ENCODE measurements at regions not wholly inside any gene's neighbourhood (a gene's known extent, or its start where the extent isn't known, plus 50 kb on each side); places are given as distances from the start of the nearest gene placed in this dataset.

DNA sequence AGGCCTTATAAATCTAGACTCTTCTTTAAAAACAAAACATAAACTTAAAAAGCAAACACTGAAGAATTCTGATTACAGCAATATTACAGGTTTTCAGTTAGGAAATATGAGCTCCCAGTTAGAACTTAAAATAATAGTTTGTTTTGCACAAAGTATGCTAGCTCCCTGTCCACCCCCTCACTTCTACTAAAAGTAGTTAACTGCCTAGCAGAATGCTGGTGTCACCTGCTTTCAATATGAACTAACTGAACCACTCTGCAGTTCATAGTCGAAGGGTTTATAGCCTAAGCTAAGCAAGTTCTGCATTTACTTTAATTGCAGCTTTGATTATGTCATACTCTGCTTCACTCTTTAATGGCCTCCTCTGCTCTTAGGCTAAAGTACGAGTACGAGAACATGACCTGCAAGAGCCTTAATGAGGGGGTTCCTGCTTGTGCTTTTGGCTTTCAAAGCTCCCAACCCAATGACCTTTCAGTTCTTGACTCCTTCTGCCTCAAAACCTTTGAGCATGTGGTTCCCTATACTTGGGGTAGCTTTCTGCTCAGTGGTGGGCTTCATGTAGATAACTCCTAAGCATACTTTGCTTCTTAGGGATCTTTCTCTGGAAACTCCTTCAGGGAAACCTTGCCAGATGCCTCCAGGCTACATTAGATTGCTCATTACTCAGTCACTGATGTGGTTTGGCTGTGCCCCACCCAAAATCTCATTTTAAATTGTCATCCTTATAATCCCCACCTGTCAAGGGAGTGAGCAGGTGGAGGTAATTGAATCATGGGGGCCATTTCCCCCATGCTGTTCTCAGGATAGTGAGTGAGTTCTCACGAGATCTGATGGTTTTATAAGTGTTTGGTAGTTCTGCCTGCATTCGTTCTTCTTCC lies 278.9 kb upstream of the ARGLU1 start:
- no peak for DNase-seq (ENCODE audit: low read depth in 1 of 2, low spot score in 1 of 2)

DNA sequence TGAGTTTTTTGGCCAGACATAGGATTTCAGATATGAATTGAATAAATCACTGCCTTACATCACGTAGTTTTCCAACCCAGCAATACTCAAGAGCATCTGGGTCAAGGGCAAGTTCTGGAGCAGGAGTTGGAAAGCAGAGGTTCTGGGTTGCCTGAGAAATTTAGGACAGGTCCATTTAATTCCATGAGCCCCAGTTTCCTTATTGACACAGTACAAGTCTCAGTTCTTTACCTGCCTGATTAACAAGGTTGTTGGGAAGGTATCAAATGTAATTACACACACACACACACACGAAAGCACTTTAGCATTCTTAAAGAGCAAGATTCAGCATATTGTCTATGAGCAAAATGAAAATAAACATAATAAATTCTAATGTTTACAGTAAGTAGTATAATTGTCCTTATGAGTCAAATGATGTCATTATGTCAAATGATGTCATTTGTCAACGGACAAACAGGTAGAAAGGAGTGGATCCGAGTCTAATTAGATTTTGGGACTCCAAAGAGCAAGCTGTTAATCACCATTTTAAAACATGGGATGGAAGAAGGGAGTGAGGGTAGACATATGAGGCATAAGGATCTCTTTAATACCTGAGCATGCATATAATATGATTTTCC lies 268.4 kb upstream of the ARGLU1 start:
- no peak for DNase-seq (ENCODE audit: low read depth in 1 of 2, low spot score in 1 of 2)

DNA sequence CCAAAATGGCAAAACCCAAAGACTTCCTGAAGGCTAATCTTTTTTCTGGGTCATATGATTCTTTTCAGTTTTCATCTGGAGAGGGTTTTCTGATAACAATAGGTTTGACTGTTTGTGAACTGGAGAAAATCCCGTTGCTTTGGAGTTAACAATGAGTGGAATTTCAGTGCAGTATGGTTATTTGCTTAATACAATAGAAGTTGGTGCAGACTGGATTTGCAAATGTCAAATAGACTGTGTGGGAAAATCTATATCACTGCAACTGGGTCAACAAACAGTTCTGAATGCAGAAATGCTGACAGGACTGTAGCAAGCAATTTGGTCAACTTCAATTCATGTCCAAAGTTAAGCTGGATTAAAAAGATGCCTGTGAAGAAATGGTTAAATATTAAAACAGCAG lies 267.5 kb upstream of the ARGLU1 start:
- DNase-seq (ENCODE audit: low read depth in 1 of 2, low spot score in 1 of 2), result no peak

DNA sequence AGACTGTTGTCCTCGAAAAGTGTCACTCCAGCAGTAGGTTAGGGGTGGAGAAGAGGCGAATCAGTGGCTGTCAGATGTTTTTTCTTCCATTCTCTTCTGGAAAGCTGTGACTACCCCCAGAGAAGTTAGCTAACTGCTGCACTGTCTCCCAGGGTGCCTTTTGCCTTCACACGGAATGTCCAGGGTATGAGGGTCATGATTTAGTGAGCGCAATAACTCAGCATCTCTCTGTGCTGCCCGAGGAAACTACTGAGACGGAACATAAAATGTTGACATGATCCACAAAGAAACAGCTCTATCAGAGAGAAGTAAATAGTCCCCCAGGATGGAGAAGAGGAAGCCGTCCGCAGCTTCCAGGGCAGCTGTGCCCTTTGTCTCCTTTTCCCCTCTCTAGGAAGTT lies 254.0 kb upstream of the ARGLU1 start:
- DNase-seq (ENCODE audit: low read depth in 1 of 2, low spot score in 1 of 2), result no peak

DNA sequence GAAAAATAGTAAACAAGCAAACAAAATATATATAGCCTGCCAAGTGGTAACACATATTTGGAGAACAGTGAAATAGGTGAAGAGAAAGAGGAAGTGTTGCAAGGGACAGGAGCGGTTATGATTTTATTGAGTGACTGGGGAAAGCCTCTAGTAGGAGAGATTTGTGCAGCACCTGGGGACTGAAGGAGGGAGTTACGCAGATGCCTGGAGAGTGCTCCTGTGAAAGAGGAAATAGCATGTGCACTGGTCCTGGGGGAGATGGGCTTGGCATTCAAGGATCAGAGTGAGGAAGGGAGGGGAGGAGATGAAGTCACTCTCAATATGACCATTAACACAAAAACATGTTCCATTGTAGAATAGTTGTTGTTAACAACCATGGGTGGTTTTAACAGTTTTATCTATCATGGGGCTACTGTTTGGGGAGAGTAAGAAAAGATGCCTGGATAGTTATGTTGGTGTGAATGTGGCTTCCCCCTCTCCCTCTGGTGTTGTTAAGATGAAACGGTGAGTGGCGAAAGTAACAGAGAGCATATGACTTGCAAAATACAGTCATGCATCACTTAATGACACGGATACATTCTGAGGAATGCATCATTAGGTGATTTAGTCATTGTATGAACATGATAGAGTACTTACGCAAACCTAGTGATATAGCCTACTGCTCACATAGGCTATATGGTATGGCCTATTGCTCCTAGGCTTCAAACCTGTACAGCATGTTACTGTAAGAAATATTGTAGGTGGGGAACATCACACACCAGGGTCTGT lies 251.7 kb upstream of the ARGLU1 start:
- no peak for DNase-seq (ENCODE audit: low read depth in 1 of 2, low spot score in 1 of 2)

DNA sequence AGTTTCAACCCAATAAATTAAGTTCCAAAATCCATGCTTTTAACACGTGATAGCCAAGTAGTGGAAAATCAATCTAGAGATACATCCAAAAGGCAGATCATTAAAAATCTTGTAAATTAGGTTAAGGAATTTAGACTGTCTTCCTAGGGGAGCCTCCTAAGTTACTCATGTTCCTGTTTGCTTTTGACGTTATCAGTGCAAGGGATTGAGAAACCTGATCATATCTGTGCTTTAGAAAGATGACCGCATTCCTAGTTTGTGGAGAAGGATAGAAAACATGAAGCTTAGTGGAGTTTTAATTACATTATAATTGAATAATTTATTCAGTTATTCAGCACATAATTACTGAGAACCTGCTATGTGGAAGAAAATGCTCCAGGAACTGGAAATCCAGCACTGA lies 251.0 kb upstream of the ARGLU1 start:
- no peak for DNase-seq (ENCODE audit: low read depth in 1 of 2, low spot score in 1 of 2)

GRCh38 chr13:106815545-106815944 lies 247.6 kb upstream of the ARGLU1 start:
- no peak for DNase-seq (ENCODE audit: low read depth in 1 of 2, low spot score in 1 of 2)

DNA sequence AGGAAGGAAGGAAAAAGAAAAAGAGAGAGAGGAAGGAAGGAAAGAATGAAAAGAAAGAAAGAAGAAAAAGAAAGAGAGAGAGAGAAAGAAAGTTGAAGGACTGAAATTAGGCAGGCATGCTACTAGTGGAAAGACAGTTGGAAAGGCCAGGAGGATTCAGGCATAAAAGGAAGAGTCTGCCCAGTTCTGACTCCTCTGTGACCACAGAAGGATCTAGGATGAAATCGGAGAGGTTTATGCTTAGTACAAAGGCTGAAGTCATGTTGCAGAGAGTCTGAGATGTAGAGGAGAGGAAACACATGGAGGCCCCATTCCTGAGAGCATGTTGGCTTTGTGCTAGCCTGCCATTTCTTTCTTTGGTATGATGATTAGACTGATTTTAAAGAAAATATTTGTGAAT lies 246.5 kb upstream of the ARGLU1 start:
- no peak for DNase-seq (ENCODE audit: low read depth in 1 of 2, low spot score in 1 of 2)

DNA sequence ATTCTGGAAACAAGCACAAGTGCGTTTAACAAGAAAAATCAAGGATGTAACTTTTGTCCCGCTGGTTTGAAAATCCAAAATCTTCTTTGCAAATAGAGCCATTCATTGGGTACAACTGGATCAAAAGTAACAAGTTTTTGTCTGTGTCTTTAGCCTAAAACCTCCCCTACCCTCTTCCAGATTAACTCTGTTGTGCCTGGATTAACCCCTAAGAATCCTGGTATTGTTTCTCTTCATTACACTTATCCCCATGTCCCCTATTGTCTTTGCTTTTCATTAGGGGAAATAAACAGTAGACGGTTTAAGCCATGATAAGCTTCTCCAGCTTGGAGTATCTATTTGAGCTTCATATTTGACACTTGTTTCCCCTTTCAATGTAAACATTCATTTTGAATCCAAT lies 242.1 kb upstream of the ARGLU1 start:
- no peak for DNase-seq (ENCODE audit: low read depth in 1 of 2, low spot score in 1 of 2)

DNA sequence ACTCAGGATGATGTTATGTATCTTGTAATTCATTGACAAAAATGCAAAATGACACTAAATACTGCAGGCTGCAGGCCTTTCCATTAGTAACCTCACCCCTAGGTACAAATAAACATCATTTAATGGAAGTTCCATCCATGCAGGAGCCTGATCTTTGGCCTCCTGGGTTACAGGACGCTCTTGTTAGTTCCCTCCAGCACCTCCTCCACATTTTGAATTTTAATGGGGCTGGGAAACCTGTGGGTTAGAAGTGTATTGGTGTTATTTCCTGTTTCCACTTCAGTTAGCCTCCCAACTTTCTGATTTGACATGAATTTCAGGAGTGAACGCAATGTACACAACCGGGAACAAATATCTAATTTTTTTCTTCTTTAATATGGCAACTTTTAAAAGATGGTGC lies 237.1 kb upstream of the ARGLU1 start:
- no peak for DNase-seq (ENCODE audit: low read depth in 1 of 2, low spot score in 1 of 2)

DNA sequence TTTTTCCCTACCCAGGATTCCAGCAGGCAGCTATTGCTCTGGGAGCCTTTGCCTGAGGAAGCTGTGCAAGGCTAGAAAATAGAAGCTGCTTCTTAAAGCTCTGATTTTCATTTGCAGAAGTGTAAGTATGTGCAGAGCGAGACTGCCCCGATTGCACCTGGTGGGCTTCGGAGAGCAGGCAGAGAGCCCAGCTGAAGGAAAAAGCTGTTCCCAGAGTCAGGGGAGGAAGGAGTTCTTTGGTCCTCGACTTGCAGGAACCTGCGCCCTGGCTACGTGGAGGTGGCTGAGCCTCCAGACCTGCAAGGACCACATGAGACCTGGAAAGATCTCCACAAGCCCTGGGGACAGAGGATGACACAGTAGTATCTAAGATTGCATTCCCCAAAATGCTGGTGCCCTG lies 235.0 kb upstream of the ARGLU1 start:
- DNase-seq (ENCODE audit: low read depth in 1 of 2, low spot score in 1 of 2), result no peak

GRCh38 chr13:106799781-106800335 lies 231.9 kb upstream of the ARGLU1 start:
- no peak for DNase-seq (ENCODE audit: low read depth in 1 of 2, low spot score in 1 of 2)

DNA sequence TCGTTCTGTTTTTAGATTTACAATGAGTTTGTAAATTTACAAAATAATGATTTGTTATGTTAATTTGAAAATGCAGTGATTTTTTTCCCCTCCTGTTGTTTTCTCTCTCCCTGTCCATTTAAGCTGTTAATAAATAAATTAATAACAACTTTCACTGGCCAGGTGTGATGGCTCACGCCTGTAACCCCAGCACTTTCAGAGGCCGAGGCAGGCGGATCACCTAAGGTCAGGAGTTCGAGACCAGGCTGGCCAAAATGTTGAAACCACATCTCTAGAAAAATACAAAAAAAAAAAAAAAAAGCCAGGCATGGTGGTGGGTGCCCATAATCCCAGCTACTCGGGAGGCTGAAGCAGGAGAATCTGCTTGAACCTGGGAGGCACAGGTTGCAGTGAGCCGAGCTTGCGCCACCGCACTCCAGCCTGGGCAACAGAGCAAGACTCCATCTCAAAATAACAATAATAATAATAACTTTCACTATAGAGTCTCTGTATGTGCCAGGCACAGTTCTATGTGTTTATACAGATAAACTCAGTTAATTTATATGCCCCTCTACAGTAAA lies 229.2 kb upstream of the ARGLU1 start:
- no peak for DNase-seq (ENCODE audit: low read depth in 1 of 2, low spot score in 1 of 2)

- DNase-seq (ENCODE audit: low read depth in 1 of 2, low spot score in 1 of 2), result no peak
Observed at GRCh38 chr13:106796280-106797047, 228.5 kb upstream of the ARGLU1 start.

GRCh38 chr13:106795847-106796246 lies 227.9 kb upstream of the ARGLU1 start:
- no peak for DNase-seq (ENCODE audit: low read depth in 1 of 2, low spot score in 1 of 2)

GRCh38 chr13:106794117-106794516 lies 226.2 kb upstream of the ARGLU1 start:
- DNase-seq (ENCODE audit: low read depth in 1 of 2, low spot score in 1 of 2), result no peak

GRCh38 chr13:106789911-106790310 lies 222.0 kb upstream of the ARGLU1 start:
- no peak for DNase-seq (ENCODE audit: low read depth in 1 of 2, low spot score in 1 of 2)

DNA sequence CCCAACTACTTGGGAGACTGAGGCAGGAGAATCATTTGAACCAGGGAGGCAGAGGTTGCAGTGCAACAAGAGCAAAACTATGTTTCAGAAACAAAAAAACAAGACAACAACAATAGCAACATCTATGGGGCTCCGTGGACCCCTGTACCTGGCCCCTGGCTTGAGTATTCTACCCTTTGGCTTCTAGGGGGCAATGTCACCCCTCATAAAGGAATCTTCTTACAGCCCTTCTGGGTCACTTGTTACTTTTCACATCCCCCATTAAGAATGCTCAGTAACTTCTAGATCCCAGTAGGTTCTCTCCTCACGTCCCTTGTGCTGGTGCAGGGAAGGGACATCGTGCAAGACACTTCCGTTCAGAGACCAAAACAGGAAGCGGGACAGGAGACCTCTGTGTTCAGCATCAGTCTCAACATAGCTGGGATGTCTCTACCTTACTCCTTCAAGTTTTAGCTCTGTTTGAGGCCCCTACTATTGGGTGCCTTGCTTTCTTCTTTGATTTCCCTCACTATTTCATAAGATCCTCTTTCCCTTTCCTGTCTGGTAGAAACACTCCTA lies 218.1 kb upstream of the ARGLU1 start:
- DNase-seq (ENCODE audit: low read depth in 1 of 2, low spot score in 1 of 2), result no peak

DNA sequence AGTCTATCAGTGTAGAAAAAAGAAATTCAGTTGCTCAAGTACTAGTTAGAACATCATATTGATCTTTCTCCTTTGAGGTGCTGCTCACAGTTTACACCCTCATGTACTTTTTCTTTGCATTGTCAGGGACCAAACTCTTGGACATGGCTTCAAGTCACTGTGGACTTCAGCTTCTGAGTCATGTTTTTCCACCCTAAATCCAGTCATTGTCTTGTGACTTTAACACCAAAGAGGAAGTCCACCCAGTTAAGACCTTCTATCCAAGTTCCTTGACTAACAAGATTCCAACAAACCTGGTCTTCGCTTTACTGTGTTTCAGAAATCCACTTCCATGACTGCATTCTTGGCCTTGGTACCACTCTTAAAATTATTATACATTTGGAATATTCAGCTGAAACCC lies 206.7 kb upstream of the ARGLU1 start:
- no peak for DNase-seq (ENCODE audit: low read depth in 1 of 2, low spot score in 1 of 2)

DNA sequence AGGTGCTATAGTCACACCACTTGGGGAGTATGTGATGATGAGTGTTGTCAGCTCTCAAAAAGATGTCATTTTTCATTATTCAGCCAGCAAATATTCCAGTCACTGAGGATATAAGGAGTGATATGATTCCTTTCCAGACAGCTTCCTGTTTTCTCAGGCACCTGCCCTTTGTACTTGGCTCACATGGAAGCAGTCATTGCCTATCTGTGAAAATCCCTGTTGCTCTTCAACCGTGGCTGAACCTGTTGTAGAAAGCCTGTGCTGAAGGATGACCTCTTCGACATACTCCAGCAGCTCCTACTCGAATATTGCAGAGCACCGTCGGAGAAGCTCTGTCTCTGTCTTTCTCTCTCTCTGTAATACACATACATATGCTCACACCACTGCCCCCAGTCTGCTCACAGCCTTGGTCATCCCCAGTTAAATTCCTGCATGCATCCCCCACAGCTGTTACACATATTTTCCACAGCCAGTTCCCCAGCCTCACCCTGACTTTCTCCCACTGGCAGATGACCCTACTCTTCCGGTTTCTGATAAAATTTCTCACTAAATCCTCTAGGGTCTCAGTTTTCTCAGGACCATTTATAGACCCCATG lies 204.2 kb upstream of the ARGLU1 start:
- DNase-seq (ENCODE audit: low read depth in 1 of 2, low spot score in 1 of 2), result no peak
